ENCODE measurements at regions not wholly inside any gene's neighbourhood (a gene's known extent, or its start where the extent isn't known, plus 50 kb on each side); places are given as distances from the start of the nearest gene placed in this dataset.
"Not testable (repeated sequence)": the region's sequence is repeated elsewhere in the genome, so short reads cannot be mapped to it uniquely, and the experiment has no call there.

- Mint-ChIP-seq H3K4me3 (no peak overlapping the region), H3K27ac (no peak overlapping the region), H3K9me3 (peaks cover 12% of the 10 kb centered on the region), H3K4me1 (ENCODE audit: low read depth) (no peaks in the 10 kb centered on the region), H3K36me3 (ENCODE audit: low read depth) (no peaks in the 10 kb centered on the region), H3K27me3 (no peaks in the 10 kb centered on the region)
- intact Hi-C loops (cut with micrococcal nuclease) = loop anchor here (2.0 kb wide), 1 partner anchor 215 kb away; no protein-coding TSS in a partner anchor
Observed at GRCh38 chr5:18686253-18686652, 1052.0 kb downstream of the TAF11L14 start.

DNA sequence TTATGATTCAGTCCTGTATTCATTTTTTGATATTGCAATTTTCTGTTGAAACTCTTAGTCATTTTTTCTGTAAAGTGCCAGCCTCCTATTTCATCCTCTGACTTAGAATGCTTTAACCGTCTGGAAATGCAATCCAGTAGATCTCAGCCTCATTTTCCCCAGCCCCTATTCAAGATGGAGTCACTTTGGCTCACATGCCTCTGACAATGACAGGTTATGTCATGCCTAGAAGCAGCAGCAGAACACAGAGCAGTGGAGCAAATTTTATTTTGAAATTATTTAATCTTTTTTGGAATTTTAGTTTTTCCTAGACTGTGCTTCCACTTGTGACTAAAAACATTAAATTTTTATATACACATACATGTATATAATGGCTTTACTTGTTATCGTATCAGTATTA lies 1053.2 kb downstream of the TAF11L14 start:
- H3K4me1 Mint-ChIP-seq (ENCODE audit: low read depth) = no peaks in the 10 kb centered on the region
- H3K36me3 Mint-ChIP-seq (ENCODE audit: low read depth) = no peaks in the 10 kb centered on the region
- no peak overlapping the region for H3K4me3 Mint-ChIP-seq
- intact Hi-C loops (cut with micrococcal nuclease) = loop anchor here (2.0 kb wide), 1 partner anchor 217 kb away; no protein-coding TSS in a partner anchor
- no peaks in the 10 kb centered on the region for H3K27me3 Mint-ChIP-seq
- peaks cover 2% of the 10 kb centered on the region for H3K9me3 Mint-ChIP-seq
- H3K27ac Mint-ChIP-seq = no peak overlapping the region

DNA sequence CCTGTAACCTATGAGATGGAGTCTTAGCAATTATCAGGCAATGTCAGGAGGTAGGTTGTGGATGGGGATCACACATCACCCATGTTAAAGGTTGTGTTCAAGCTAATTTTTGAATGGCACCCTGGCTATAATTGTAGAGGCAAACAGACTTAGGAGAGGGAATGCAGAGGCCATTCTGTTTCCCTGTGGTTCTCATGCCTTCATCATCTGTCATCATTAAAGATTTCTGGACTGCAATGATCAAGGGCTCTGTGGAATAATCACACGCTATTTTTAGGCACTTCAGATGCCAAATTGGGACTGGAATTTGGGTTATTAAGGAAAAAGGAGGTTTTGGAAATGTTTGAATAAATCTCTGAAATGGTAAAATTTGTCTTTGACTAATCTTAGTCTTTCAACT lies 1065.4 kb downstream of the TAF11L14 start:
- H3K36me3 Mint-ChIP-seq (ENCODE audit: low read depth) = no peaks in the 10 kb centered on the region
- no peaks in the 10 kb centered on the region for H3K9me3 Mint-ChIP-seq
- H3K4me3 Mint-ChIP-seq = no peak overlapping the region
- no peak overlapping the region for H3K27ac Mint-ChIP-seq
- intact Hi-C loops (cut with micrococcal nuclease) = loop anchor here (5.0 to 10.0 kb wide), 2 partner anchors 53 to 305 kb away; no protein-coding TSS in a partner anchor
- peaks cover 10% of the 10 kb centered on the region for H3K4me1 Mint-ChIP-seq (ENCODE audit: low read depth)
- no peaks in the 10 kb centered on the region for H3K27me3 Mint-ChIP-seq

DNA sequence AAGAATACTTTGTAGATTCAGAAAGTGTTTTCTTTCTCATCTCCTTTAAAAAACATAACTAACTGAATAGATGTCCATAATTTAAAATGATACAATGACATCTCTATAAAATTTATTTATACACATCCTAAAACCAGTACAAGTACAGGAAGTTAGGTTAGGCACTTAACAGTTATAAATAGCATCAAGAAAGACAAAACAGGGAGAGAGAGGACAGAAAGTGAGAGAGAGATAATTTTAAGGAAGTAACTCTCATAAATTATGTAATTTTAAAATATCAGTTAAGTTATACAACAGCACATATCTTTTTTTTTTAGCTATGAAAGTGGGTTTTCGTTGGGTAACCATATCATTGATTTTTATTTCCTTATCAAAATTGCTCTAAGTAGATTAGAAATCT lies 1068.6 kb downstream of the TAF11L14 start:
- Mint-ChIP-seq H3K36me3 (ENCODE audit: low read depth) (no peaks in the 10 kb centered on the region), H3K27ac (no peak overlapping the region), H3K9me3 (no peaks in the 10 kb centered on the region), H3K27me3 (no peaks in the 10 kb centered on the region), H3K4me1 (ENCODE audit: low read depth) (peaks cover 6% of the 10 kb centered on the region), H3K4me3 (no peak overlapping the region)
- intact Hi-C loops (cut with micrococcal nuclease) = loop anchor here (5.0 kb wide), 1 partner anchor 49 kb away; no protein-coding TSS in a partner anchor

- no peak overlapping the region for H3K4me3 Mint-ChIP-seq
- H3K27ac Mint-ChIP-seq = no peak overlapping the region
- peaks cover 8% of the 10 kb centered on the region for H3K9me3 Mint-ChIP-seq
- intact Hi-C loops (cut with micrococcal nuclease) = no loop called here
- H3K36me3 Mint-ChIP-seq (ENCODE audit: low read depth) = no peaks in the 10 kb centered on the region
- peaks cover 5% of the 10 kb centered on the region for H3K4me1 Mint-ChIP-seq (ENCODE audit: low read depth)
- no peaks in the 10 kb centered on the region for H3K27me3 Mint-ChIP-seq
Observed at GRCh38 chr5:18712936-18713485, 1078.8 kb downstream of the TAF11L14 start.

DNA sequence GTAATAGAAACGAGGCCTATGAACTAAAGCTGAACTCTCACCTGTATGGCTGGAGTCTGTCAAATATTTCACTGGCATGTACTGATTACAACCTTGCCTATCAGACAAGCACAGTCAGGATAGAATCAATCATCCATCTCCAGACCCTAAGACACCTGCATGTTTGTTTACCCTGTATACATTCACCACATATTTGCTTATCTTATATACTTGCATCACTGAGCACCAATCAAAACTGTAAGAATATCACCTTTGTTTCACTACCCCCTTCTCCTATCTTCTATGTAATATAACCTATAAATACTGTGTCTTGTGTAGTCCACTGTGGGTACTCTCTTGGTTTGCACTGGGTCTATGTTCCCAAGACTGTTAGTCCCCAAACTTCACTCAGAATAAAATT lies 1085.7 kb downstream of the TAF11L14 start:
- intact Hi-C loops (cut with micrococcal nuclease) = no loop called here
- Mint-ChIP-seq H3K27me3 (no peaks in the 10 kb centered on the region), H3K27ac (no peak overlapping the region), H3K9me3 (no peaks in the 10 kb centered on the region), H3K36me3 (ENCODE audit: low read depth) (no peaks in the 10 kb centered on the region), H3K4me3 (no peak overlapping the region), H3K4me1 (ENCODE audit: low read depth) (no peaks in the 10 kb centered on the region)

DNA sequence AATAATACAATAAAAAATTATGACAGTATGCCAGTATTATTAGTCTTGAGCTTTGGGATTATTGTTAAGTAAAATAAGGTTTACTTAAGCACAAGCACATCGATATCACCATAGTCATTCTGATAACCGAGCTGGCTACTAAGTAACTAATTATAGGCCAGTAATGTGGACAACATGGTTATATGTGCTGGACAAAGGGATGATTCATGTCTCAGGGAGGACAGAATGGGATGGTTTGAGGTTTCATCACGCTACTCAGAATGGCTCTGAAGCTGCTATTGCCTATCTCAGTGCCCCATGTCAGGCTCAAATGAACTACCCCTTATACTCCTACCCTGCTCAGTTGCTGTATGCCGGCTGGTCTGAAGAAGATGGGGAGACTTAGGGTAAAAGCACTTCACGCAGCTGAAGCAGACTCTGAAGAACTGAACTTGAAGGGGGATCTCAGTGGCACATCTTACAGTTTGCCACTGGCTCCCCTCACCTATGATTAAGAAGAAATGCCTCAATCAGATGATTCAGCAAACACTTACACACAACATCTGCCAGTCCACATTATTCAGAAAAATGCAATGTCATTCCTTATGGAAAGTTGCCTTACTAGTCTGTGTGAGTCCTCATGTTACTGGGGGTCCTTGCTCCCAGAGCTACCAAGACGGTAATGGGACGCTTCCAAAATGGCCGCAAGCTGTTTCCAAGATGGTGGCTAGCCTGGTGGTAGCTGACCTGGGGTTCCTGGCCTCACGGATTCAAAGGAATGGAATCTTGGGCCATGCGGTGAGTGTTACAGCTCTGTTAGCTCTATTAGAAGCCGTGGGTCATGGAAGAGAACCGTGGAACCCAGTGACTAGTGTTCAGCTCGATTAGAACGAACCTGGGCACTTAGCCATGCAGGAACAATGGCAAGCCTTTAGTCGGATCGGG lies 1098.6 kb downstream of the TAF11L14 start:
- intact Hi-C loops (cut with micrococcal nuclease) = no loop called here
- Mint-ChIP-seq H3K27me3 (no peaks in the 10 kb centered on the region), H3K4me1 (ENCODE audit: low read depth) (no peaks in the 10 kb centered on the region), H3K9me3 (no peaks in the 10 kb centered on the region), H3K4me3 (no peak overlapping the region), H3K27ac (no peak overlapping the region), H3K36me3 (ENCODE audit: low read depth) (peaks cover 6% of the 10 kb centered on the region)

- Mint-ChIP-seq H3K4me1 (ENCODE audit: low read depth) (peaks cover 6% of the 10 kb centered on the region), H3K4me3 (no peak overlapping the region), H3K36me3 (ENCODE audit: low read depth) (peaks cover 6% of the 10 kb centered on the region), H3K27ac (no peak overlapping the region), H3K27me3 (no peaks in the 10 kb centered on the region), H3K9me3 (no peaks in the 10 kb centered on the region)
- intact Hi-C loops (cut with micrococcal nuclease) = no loop called here
Observed at GRCh38 chr5:18736051-18736398, 1101.8 kb downstream of the TAF11L14 start.

DNA sequence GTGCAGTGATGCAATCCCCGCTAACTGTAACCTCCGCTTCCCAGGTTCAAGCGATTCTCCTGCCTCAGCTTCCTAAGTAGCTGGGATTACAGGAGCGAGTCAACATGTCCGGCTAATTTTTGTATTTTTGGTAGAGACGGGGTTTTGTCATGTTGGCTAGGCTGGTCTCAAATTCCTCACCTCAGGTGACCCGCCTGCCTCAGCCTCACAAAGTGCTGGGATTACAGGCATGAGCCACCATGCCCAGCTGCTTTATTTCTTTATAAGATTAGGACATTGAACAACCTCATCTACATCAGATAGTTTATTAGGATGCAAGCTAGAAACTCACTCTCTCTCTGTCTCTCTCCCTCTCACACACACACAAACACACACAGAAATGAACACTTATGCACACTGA lies 1102.5 kb downstream of the TAF11L14 start:
- H3K36me3 Mint-ChIP-seq (ENCODE audit: low read depth); H3K27me3 Mint-ChIP-seq; intact Hi-C loops (cut with micrococcal nuclease); H3K4me3 Mint-ChIP-seq; H3K4me1 Mint-ChIP-seq (ENCODE audit: low read depth); H3K9me3 Mint-ChIP-seq; H3K27ac Mint-ChIP-seq: not testable (repeated sequence)

GRCh38 chr5:18740301-18740700 lies 1106.0 kb downstream of the TAF11L14 start:
- Mint-ChIP-seq H3K27me3 (no peaks in the 10 kb centered on the region), H3K4me1 (ENCODE audit: low read depth) (peaks cover 23% of the 10 kb centered on the region), H3K4me3 (no peak overlapping the region), H3K36me3 (ENCODE audit: low read depth) (no peaks in the 10 kb centered on the region), H3K9me3 (no peaks in the 10 kb centered on the region), H3K27ac (no peak overlapping the region)
- intact Hi-C loops (cut with micrococcal nuclease) = no loop called here

DNA sequence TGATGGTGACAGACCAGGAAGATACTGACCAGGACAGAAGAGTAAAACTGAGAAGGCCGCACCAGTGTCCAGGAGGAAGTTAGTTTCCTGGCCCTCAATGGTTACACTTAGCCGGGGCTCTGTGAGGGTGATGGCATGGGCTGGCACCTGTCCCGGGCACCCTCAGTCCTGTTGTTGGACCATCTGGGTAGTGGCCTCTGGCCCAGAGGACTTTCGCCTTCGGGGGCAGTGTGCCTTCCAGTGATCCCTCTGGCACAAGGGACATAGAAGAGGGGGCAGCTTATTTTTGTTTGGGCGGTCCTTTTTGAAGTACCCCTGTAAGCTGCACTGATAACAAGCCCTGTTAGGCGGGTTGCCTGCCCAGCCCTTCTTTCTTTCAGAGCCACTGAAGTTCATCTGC lies 1108.6 kb downstream of the TAF11L14 start:
- intact Hi-C loops (cut with micrococcal nuclease) = no loop called here
- H3K4me1 Mint-ChIP-seq (ENCODE audit: low read depth) = peaks cover 23% of the 10 kb centered on the region
- H3K27me3 Mint-ChIP-seq = no peaks in the 10 kb centered on the region
- H3K36me3 Mint-ChIP-seq (ENCODE audit: low read depth) = no peaks in the 10 kb centered on the region
- no peaks in the 10 kb centered on the region for H3K9me3 Mint-ChIP-seq
- no peak overlapping the region for H3K27ac Mint-ChIP-seq
- H3K4me3 Mint-ChIP-seq = no peak overlapping the region

DNA sequence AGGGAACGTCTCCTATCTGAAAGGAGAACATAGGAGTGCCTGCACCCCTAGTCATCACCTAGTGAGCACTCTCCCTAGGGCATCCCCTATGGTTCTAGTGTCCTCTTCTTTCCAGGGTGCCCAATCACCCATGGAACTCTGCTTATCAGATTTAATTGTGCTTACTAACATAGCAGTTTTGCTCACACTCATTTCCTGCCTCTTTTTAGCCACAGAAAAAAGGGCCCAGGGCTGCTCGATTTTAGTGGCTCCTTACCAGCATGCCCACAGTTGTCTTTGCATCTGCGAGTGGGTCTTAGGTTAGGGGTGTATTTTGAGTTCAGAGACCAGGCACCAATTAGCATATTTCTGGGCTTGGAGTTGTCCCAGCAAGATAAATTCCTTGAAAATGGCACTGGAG lies 1110.2 kb downstream of the TAF11L14 start:
- Mint-ChIP-seq H3K9me3 (no peaks in the 10 kb centered on the region), H3K4me3 (peak overlapping the region; percentile 50), H3K4me1 (ENCODE audit: low read depth) (peaks cover 17% of the 10 kb centered on the region), H3K27me3 (no peaks in the 10 kb centered on the region), H3K36me3 (ENCODE audit: low read depth) (no peaks in the 10 kb centered on the region), H3K27ac (peak overlapping the region; percentile 93)
- intact Hi-C loops (cut with micrococcal nuclease) = no loop called here

DNA sequence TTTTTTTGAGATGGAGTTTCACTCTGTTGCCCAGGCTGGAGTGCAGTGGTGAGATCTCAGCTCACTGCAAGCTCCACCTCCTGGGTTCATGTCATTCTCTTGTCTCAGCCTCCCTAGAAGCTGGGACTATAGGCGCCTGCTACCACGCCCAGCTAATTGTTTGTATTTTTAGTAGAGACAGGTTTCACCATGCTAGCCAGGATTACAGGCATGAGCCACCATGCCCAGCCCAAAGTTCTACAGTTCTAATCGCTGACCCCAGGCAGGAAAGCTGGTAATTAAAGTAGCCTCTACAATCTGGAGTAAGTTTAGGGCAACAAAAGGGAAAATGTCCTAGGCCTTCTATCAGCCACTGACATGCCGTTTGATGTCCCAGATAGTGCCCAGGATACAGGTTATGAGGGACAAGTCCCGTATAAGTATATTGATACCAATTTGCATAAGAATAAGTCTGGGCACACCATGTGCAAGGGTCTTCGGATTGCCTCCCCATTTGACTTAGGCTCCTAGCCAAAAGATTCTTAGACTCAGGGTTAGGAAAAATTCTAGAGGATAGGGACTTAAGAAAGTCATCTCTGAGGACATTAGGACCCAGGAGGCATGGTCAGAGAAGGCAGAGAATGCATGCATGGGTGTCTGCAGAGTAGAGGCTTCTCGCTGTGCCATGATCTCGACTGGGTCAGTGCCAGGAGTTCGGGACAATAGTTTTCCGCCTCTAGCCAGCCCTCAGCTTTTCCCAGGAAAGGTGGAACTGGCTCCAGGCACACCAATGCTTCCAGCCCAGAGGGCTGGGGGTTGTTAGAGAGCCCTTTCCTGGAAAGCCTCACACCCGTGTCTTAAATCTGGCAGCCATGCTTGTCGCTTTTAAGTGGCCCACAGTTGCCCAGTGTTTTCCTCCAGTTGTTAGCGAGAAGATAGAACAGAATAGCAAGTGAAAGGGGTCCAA lies 1111.1 kb downstream of the TAF11L14 start:
- H3K4me3 Mint-ChIP-seq = peak overlapping the region; percentile 79
- intact Hi-C loops (cut with micrococcal nuclease) = no loop called here
- H3K27me3 Mint-ChIP-seq = no peaks in the 10 kb centered on the region
- peaks cover 22% of the 10 kb centered on the region for H3K4me1 Mint-ChIP-seq (ENCODE audit: low read depth)
- no peaks in the 10 kb centered on the region for H3K9me3 Mint-ChIP-seq
- H3K36me3 Mint-ChIP-seq (ENCODE audit: low read depth) = no peaks in the 10 kb centered on the region
- peak overlapping the region; percentile 93 for H3K27ac Mint-ChIP-seq
